Activated CD4-positive, alpha-beta T cell treated with anti-CD3 and anti-CD28 coated beads, Interleukin-2, amount 10 ng/mL, durations not matched to agents 7 days and 5 days (primary cell): ENCODE measurements at regions not wholly inside any gene's neighbourhood (a gene's known extent, or its start where the extent isn't known, plus 50 kb on each side); places are given as distances from the start of the nearest gene placed in this dataset.
"Not testable (repeated sequence)": the region's sequence is repeated elsewhere in the genome, so short reads cannot be mapped to it uniquely, and the experiment has no call there.

Source experiments
- CTCF ChIA-PET: fragments of 350-600 bp; sonication (Branson Sonifier 250); formaldehyde crosslinking; loops from one replicate; lab custom pipeline; 2021; ENCODE audit warnings: antibody characterized with exemption; lab: Charles Lee
- POLR2A ChIA-PET: fragments of 350-600 bp; sonication (Branson Sonifier 250); formaldehyde crosslinking; loops from one replicate; lab custom pipeline; 2021; ENCODE audit warnings: antibody characterized with exemption; lab: Charles Lee
- DNase-seq: peaks from one replicate; pipeline ENCODE4 v3.0.0-alpha.2; 2020
- H3K27ac Mint-ChIP-seq: one replicate; pipeline ENCODE4 v1.8.0; 2021; ENCODE audit warnings: mild to moderate bottlenecking, moderate library complexity, mixed read lengths
- H3K27me3 Mint-ChIP-seq: one replicate; pipeline ENCODE4 v1.8.0; 2021; ENCODE audit warnings: mixed read lengths
- H3K36me3 Mint-ChIP-seq: one replicate; pipeline ENCODE4 v1.8.0; 2021; ENCODE audit warnings: low read depth, mixed read lengths
- H3K4me1 Mint-ChIP-seq: one replicate; pipeline ENCODE4 v1.8.0; 2021; ENCODE audit warnings: mixed read lengths
- H3K4me3 Mint-ChIP-seq: one replicate; pipeline ENCODE4 v1.8.0; 2021; ENCODE audit warnings: mild to moderate bottlenecking, moderate library complexity, mixed read lengths
- H3K9me3 Mint-ChIP-seq: one replicate; pipeline ENCODE4 v1.8.0; 2021; ENCODE audit warnings: mixed read lengths

- no peaks in the 10 kb centered on the region for H3K27me3 Mint-ChIP-seq
- H3K9me3 Mint-ChIP-seq, result peaks cover 23% of the 10 kb centered on the region
- no peaks in the 10 kb centered on the region for H3K4me1 Mint-ChIP-seq
- no peak overlapping the region for H3K27ac Mint-ChIP-seq
- no peaks in the 10 kb centered on the region for H3K36me3 Mint-ChIP-seq
- POLR2A ChIA-PET, result no interaction called here
- no peak overlapping the region for H3K4me3 Mint-ChIP-seq
- CTCF ChIA-PET, result no interaction called here
- no peak for DNase-seq
Measured at GRCh38 chr19:28608292-28608691, 604.7 kb downstream of the UQCRFS1 start.

GRCh38 chr19:28607066-28607583, 605.8 kb downstream of the UQCRFS1 start:
- H3K9me3 Mint-ChIP-seq, result peaks cover 23% of the 10 kb centered on the region
- H3K4me3 Mint-ChIP-seq, result no peak overlapping the region
- H3K4me1 Mint-ChIP-seq, result no peaks in the 10 kb centered on the region
- ChIA-PET CTCF (no interaction called here), POLR2A (no interaction called here)
- no peaks in the 10 kb centered on the region for H3K27me3 Mint-ChIP-seq
- DNase-seq, result no peak
- no peak overlapping the region for H3K27ac Mint-ChIP-seq
- no peaks in the 10 kb centered on the region for H3K36me3 Mint-ChIP-seq

GRCh38 chr19:28606269-28607032, 606.5 kb downstream of the UQCRFS1 start:
- Mint-ChIP-seq H3K27ac (no peak overlapping the region), H3K9me3 (peaks cover 20% of the 10 kb centered on the region), H3K4me1 (no peaks in the 10 kb centered on the region), H3K4me3 (no peak overlapping the region), H3K27me3 (no peaks in the 10 kb centered on the region), H3K36me3 (no peaks in the 10 kb centered on the region)
- ChIA-PET CTCF (no interaction called here), POLR2A (no interaction called here)
- DNase-seq, result no peak

- H3K4me1 Mint-ChIP-seq, result no peaks in the 10 kb centered on the region
- ChIA-PET POLR2A (no interaction called here), CTCF (no interaction called here)
- no peaks in the 10 kb centered on the region for H3K27me3 Mint-ChIP-seq
- no peak for DNase-seq
- no peaks in the 10 kb centered on the region for H3K36me3 Mint-ChIP-seq
- no peak overlapping the region for H3K27ac Mint-ChIP-seq
- peaks cover 16% of the 10 kb centered on the region for H3K9me3 Mint-ChIP-seq
- H3K4me3 Mint-ChIP-seq, result no peak overlapping the region
Measured at GRCh38 chr19:28605501-28606268, 607.3 kb downstream of the UQCRFS1 start.

- Mint-ChIP-seq H3K36me3 (no peaks in the 10 kb centered on the region), H3K9me3 (peaks cover 16% of the 10 kb centered on the region), H3K27ac (no peak overlapping the region), H3K4me1 (no peaks in the 10 kb centered on the region), H3K4me3 (no peak overlapping the region), H3K27me3 (no peaks in the 10 kb centered on the region)
- POLR2A ChIA-PET, result no interaction called here
- no peak for DNase-seq
- CTCF ChIA-PET, result no interaction called here
Measured at GRCh38 chr19:28603453-28603852, 609.5 kb downstream of the UQCRFS1 start.

DNA sequence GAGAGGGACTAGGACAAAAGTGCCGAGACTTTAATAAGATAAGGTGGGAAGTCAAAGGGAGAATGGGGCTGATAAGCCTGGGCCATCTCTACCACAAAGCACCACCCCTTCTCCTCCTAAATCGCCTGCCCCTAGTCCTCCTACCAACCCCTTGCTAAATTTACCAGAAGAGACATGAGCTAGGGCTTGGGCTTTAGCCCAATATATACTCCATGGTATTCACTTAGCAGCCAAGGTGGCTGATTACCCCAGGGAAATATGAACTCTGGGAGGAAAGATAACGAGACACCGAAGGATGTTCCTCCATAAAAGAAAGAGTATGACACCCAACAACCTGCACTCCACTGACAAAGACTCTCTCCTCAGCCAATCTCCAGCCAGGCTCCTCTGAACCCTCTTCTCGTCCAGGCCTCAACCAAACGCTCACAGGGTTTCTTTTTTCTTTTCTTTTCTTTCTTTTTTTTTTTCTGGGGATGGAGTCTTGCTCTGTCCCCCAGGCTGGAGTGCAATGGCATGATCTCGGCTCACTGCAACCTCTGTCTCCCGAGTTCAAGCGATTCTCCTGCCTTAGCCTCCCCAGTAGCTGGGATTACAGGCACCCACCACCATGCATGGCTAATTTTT, 610.2 kb downstream of the UQCRFS1 start:
- H3K9me3 Mint-ChIP-seq, result peaks cover 13% of the 10 kb centered on the region
- no peak for DNase-seq
- no peaks in the 10 kb centered on the region for H3K27me3 Mint-ChIP-seq
- H3K4me1 Mint-ChIP-seq, result no peaks in the 10 kb centered on the region
- no peak overlapping the region for H3K27ac Mint-ChIP-seq
- no peak overlapping the region for H3K4me3 Mint-ChIP-seq
- ChIA-PET POLR2A (no interaction called here), CTCF (no interaction called here)
- no peaks in the 10 kb centered on the region for H3K36me3 Mint-ChIP-seq

GRCh38 chr19:28601723-28602440, 611.1 kb downstream of the UQCRFS1 start:
- no peaks in the 10 kb centered on the region for H3K36me3 Mint-ChIP-seq
- CTCF ChIA-PET, result no interaction called here
- peaks cover 10% of the 10 kb centered on the region for H3K9me3 Mint-ChIP-seq
- no peak for DNase-seq
- H3K27me3 Mint-ChIP-seq, result no peaks in the 10 kb centered on the region
- POLR2A ChIA-PET, result no interaction called here
- no peak overlapping the region for H3K27ac Mint-ChIP-seq
- H3K4me3 Mint-ChIP-seq, result no peak overlapping the region
- no peaks in the 10 kb centered on the region for H3K4me1 Mint-ChIP-seq

DNA sequence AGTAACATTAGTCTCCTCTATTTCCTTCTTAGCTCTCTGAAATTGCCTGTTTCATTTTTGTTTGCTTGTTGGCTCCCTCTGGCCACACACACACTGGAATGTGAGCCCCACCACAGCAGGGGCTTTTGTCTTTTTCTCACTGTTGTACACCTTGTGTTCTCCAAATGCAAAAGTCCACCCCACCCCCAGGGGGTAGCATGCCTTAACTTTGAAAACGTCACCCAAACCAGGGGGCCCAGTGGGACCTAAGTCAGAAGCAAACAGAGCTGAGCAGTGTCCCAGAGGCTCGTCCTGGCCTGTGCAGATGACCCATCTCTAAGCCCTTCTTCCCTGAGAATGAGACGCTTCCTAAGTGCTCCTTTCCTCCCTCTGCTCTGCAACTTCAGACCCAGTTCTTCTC, 614.1 kb downstream of the UQCRFS1 start:
- Mint-ChIP-seq H3K9me3 (no peaks in the 10 kb centered on the region), H3K27me3 (no peaks in the 10 kb centered on the region), H3K36me3 (no peaks in the 10 kb centered on the region), H3K27ac (no peak overlapping the region), H3K4me3 (no peak overlapping the region), H3K4me1 (no peaks in the 10 kb centered on the region)
- DNase-seq, result no peak
- CTCF ChIA-PET, result no interaction called here
- POLR2A ChIA-PET, result no interaction called here

DNA sequence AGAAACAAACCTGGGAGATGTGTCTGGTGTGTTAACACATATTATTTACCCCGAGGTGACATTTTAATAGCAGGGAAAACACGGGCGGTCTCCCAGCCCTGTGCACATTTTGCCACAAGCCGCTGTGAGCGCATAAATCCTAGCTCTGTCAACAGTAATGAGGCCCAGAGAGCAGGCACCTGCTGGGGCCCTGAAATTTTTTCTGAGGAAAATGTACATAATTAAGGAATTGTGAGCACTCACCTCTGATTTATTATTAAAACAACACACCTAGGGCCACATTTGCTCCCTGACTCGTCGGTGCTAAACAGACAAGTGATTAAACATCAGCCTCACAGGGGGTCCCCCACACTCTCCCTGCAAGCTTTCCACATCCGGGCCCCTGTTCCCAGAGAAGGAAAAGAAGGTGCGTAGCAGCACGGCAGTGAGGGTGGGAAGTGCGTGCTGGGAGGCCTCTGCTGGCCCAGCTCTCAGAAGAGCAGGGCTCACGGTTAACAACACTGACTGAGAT, 616.3 kb downstream of the UQCRFS1 start:
- Mint-ChIP-seq H3K36me3 (no peaks in the 10 kb centered on the region), H3K4me3 (no peak overlapping the region), H3K4me1 (no peaks in the 10 kb centered on the region), H3K27me3 (no peaks in the 10 kb centered on the region), H3K9me3 (no peaks in the 10 kb centered on the region), H3K27ac (no peak overlapping the region)
- ChIA-PET CTCF (no interaction called here), POLR2A (no interaction called here)
- DNase-seq, result no peak

DNA sequence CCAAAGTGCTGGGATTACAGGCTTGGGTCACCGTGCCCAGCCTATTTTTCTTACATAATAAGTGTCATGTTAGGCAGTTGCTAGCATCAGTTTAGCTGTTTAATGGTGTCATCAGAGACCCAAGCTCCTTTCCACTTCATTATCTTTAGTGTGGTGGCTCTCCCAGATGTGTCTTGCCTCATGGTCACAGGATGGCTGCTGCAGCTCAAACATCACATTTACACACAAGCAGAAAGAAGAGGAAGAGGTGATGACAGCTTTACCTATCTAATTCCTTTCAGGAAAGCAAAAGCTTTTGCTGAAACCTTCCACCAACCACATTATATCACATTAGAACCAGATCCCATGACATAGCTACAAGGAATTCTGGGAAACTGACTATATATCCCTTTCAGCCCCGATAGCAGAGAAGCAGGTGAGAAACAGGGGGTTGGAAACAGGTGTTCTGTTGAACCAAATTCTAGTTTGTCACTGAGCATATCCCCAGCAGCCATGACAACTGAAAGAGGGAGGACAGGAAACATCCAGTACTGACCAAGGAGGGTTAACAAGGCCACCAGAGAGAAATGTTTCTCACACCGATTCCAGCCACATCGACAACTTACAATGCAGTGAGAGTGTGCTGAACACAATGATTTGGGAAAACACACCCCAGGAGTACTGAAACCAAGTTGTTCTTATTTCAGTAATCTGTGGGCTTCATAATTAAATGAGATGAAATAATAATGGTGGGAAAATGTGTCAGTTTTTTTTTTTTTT, 617.0 kb downstream of the UQCRFS1 start:
- Mint-ChIP-seq H3K36me3 (no peaks in the 10 kb centered on the region), H3K27ac (no peak overlapping the region), H3K4me3 (no peak overlapping the region), H3K4me1 (no peaks in the 10 kb centered on the region), H3K9me3 (no peaks in the 10 kb centered on the region), H3K27me3 (no peaks in the 10 kb centered on the region)
- DNase-seq, result no peak
- ChIA-PET CTCF (no interaction called here), POLR2A (no interaction called here)

- POLR2A ChIA-PET, result no interaction called here
- Mint-ChIP-seq H3K9me3 (no peaks in the 10 kb centered on the region), H3K4me1 (no peaks in the 10 kb centered on the region), H3K27me3 (no peaks in the 10 kb centered on the region), H3K36me3 (no peaks in the 10 kb centered on the region), H3K4me3 (no peak overlapping the region), H3K27ac (no peak overlapping the region)
- CTCF ChIA-PET, result interaction anchor here (0.6 kb wide), 1 partner anchor 75 kb away, joined by 4 read pairs; no protein-coding TSS in a partner anchor
- DNase-seq, result no peak
Measured at GRCh38 chr19:28594737-28595136, 618.2 kb downstream of the UQCRFS1 start.

GRCh38 chr19:28589991-28590411, 623.0 kb downstream of the UQCRFS1 start:
- H3K27me3 Mint-ChIP-seq, H3K4me1 Mint-ChIP-seq, DNase-seq, H3K9me3 Mint-ChIP-seq, POLR2A ChIA-PET, CTCF ChIA-PET, H3K36me3 Mint-ChIP-seq, H3K27ac Mint-ChIP-seq, H3K4me3 Mint-ChIP-seq: not testable (repeated sequence)
